HEK293 (cell line): ENCODE measurements at regions not wholly inside any gene's neighbourhood (a gene's known extent, or its start where the extent isn't known, plus 50 kb on each side); places are given as distances from the start of the nearest gene placed in this dataset.

Experiments
- CTCF ChIA-PET: fragments of 350-600 bp; formaldehyde crosslinking; extraction: SDS; loops from one replicate; lab custom pipeline; 2021; ENCODE audit warnings: antibody characterized with exemption; lab: Yijun Ruan, JAX
- POLR2A ChIA-PET: fragments of 300-600 bp; formaldehyde crosslinking; extraction: SDS; loops from one replicate; lab custom pipeline; 2020; ENCODE audit warnings: antibody characterized with exemption, inconsistent platforms; lab: Yijun Ruan, JAX
- H3K27ac ChIP-seq: fragments of 200-500 bp; sonication (Bioruptor generic); 2 replicates; pipeline ENCODE4 v1.5.1; 2014; ENCODE audit warnings: low read depth, low read length, control low read depth, inconsistent platforms; ENCODE audit errors: extremely low read depth
- H3K36me3 ChIP-seq, 2 experiments: fragments of 200-500 bp in 1 of 2; sonication (Bioruptor generic) in 1 of 2; 1 replicate in 1 of 2; 2 replicates in 1 of 2; pipeline ENCODE4 v1.5.1; 2014 to 2017; ENCODE audit warnings: inconsistent platforms in 2 of 2, low read length in 2 of 2; ENCODE audit not compliant: control insufficient read depth in 2 of 2, insufficient read depth in 1 of 2
- H3K4me1 ChIP-seq: fragments of 200-500 bp; sonication (Bioruptor generic); 2 replicates; pipeline ENCODE4 v1.5.1; 2014; ENCODE audit warnings: mild to moderate bottlenecking, low read length, inconsistent platforms; ENCODE audit not compliant: control insufficient read depth, insufficient read depth
- H3K4me3 ChIP-seq: 2 replicates; pipeline ENCODE4 v1.5.1; 2011; ENCODE audit warnings: low read depth, mild to moderate bottlenecking, control low read depth, low read length, moderate library complexity
- H3K9me3 ChIP-seq: fragments of 200-500 bp; sonication (Bioruptor generic); 2 replicates; pipeline ENCODE4 v1.5.1; 2014; ENCODE audit warnings: low read depth, low read length, inconsistent platforms; ENCODE audit not compliant: control insufficient read depth, insufficient read depth
- BCL11A ChIP-seq: fragments of 450-650 bp; formaldehyde crosslinking; IDR thresholded peaks from 2 replicates; pipeline ENCODE4 v1.5.1; 2016; ENCODE audit warnings: low read depth, missing biosample characterization, missing genetic modification characterization
- CTCF ChIP-seq: fragments of 450-650 bp; formaldehyde crosslinking; IDR thresholded peaks from 2 replicates; pipeline ENCODE4 v1.5.1; 2016; ENCODE audit warnings: missing biosample characterization, missing genetic modification characterization
- KLF16 ChIP-seq: fragments of 450-650 bp; formaldehyde crosslinking; IDR thresholded peaks from 2 replicates; pipeline ENCODE4 v1.5.1; 2017; ENCODE audit warnings: missing biosample characterization, missing genetic modification characterization
- MZF1 ChIP-seq: fragments of 450-650 bp; formaldehyde crosslinking; IDR thresholded peaks from 2 replicates; pipeline ENCODE4 v1.5.1; 2017; ENCODE audit warnings: missing biosample characterization, missing genetic modification characterization, borderline replicate concordance
- PRDM10 ChIP-seq: fragments of 450-650 bp; formaldehyde crosslinking; IDR thresholded peaks from 2 replicates; pipeline ENCODE4 v1.5.1; 2016; ENCODE audit warnings: missing biosample characterization, missing genetic modification characterization
- SALL2 ChIP-seq: fragments of 450-650 bp; formaldehyde crosslinking; IDR thresholded peaks from 2 replicates; pipeline ENCODE4 v1.5.0; 2017; ENCODE audit warnings: missing biosample characterization, mild to moderate bottlenecking, missing genetic modification characterization, borderline replicate concordance
- ZNF112 ChIP-seq: fragments of 450-650 bp; formaldehyde crosslinking; IDR thresholded peaks from 2 replicates; pipeline ENCODE4 v1.5.0; 2017; ENCODE audit warnings: missing biosample characterization, missing genetic modification characterization
- ZNF214 ChIP-seq: fragments of 450-650 bp; formaldehyde crosslinking; IDR thresholded peaks from 2 replicates; pipeline ENCODE4 v1.5.1; 2017; ENCODE audit warnings: missing biosample characterization, mild to moderate bottlenecking, missing genetic modification characterization, borderline replicate concordance
- ZNF223 ChIP-seq: fragments of 450-650 bp; formaldehyde crosslinking; IDR thresholded peaks from 2 replicates; pipeline ENCODE4 v1.5.1; 2016; ENCODE audit warnings: missing biosample characterization, missing genetic modification characterization
- ZNF350 ChIP-seq: fragments of 450-650 bp; formaldehyde crosslinking; IDR thresholded peaks from 2 replicates; pipeline ENCODE4 v1.5.0; 2017; ENCODE audit warnings: missing biosample characterization, mild to moderate bottlenecking, missing genetic modification characterization
- ZNF416 ChIP-seq: fragments of 450-650 bp; formaldehyde crosslinking; IDR thresholded peaks from 2 replicates; pipeline ENCODE4 v1.5.1; 2016; ENCODE audit warnings: missing biosample characterization, missing genetic modification characterization
- ZNF501 ChIP-seq: fragments of 450-650 bp; formaldehyde crosslinking; IDR thresholded peaks from 2 replicates; pipeline ENCODE4 v1.5.1; 2016; ENCODE audit warnings: missing biosample characterization, missing genetic modification characterization
- ZNF510 ChIP-seq: fragments of 450-650 bp; formaldehyde crosslinking; IDR thresholded peaks from 2 replicates; pipeline ENCODE4 v1.5.1; 2018; ENCODE audit warnings: mild to moderate bottlenecking, missing genetic modification characterization, missing biosample characterization; ENCODE audit not compliant: insufficient replicate concordance
- ZNF513 ChIP-seq: fragments of 450-650 bp; IDR thresholded peaks from 2 replicates; pipeline ENCODE4 v1.5.1; 2018; ENCODE audit warnings: missing biosample characterization, missing genetic modification characterization
- ZNF521 ChIP-seq: fragments of 450-650 bp; formaldehyde crosslinking; IDR thresholded peaks from 2 replicates; pipeline ENCODE4 v1.5.1; 2017; ENCODE audit warnings: missing biosample characterization, mild to moderate bottlenecking, missing genetic modification characterization
- ZNF561 ChIP-seq: fragments of 450-650 bp; IDR thresholded peaks from 2 replicates; pipeline ENCODE4 v1.5.1; 2018; ENCODE audit warnings: missing biosample characterization, missing genetic modification characterization, borderline replicate concordance
- ZNF596 ChIP-seq: fragments of 450-650 bp; IDR thresholded peaks from 2 replicates; pipeline ENCODE4 v1.5.0; 2018; ENCODE audit warnings: missing biosample characterization, mild to moderate bottlenecking, missing genetic modification characterization, moderate library complexity
- ZNF621 ChIP-seq: fragments of 450-650 bp; formaldehyde crosslinking; IDR thresholded peaks from 2 replicates; pipeline ENCODE4 v1.5.1; 2017; ENCODE audit warnings: missing biosample characterization, missing genetic modification characterization
- ZNF654 ChIP-seq: fragments of 450-650 bp; formaldehyde crosslinking; IDR thresholded peaks from 2 replicates; pipeline ENCODE4 v1.5.1; 2016; ENCODE audit warnings: low read depth, missing biosample characterization, missing genetic modification characterization
- ZNF660 ChIP-seq: fragments of 450-650 bp; IDR thresholded peaks from 2 replicates; pipeline ENCODE4 v1.5.1; 2018; ENCODE audit warnings: missing biosample characterization, mild to moderate bottlenecking, missing genetic modification characterization
- ZNF704 ChIP-seq: fragments of 450-650 bp; formaldehyde crosslinking; IDR thresholded peaks from 2 replicates; pipeline ENCODE4 v1.5.1; 2016; ENCODE audit warnings: missing biosample characterization, missing genetic modification characterization
- ZNF76 ChIP-seq: fragments of 450-650 bp; formaldehyde crosslinking; IDR thresholded peaks from 2 replicates; pipeline ENCODE4; 2016; ENCODE audit warnings: low read depth, missing biosample characterization, missing genetic modification characterization, borderline replicate concordance

- no peak for TF ChIP-seq PRDM10 (tag by site-specific recombination)
- TF ChIP-seq ZNF510 = no peak
- TF ChIP-seq ZNF596 = no peak
- no peak for TF ChIP-seq CTCF (tag by site-specific recombination)
- TF ChIP-seq ZNF654 (tag by site-specific recombination) = no peak
- no peak for TF ChIP-seq ZNF660
- TF ChIP-seq KLF16 (tag by site-specific recombination) = no peak
- no peak for TF ChIP-seq ZNF350
- TF ChIP-seq ZNF501 (tag by site-specific recombination) = no peak
- no peak for TF ChIP-seq MZF1 (tag by site-specific recombination)
Measured at GRCh38 chr22:27685515-27685914, 116.0 kb downstream of the MN1 start (continued).

GRCh38 chr22:27685970-27686369, 115.6 kb downstream of the MN1 start:
- Histone ChIP-seq H3K4me1 (no peaks in the 10 kb centered on the region), H3K27ac (no peak overlapping the region), H3K4me3 (no peak overlapping the region), H3K9me3 (no peaks in the 10 kb centered on the region), H3K36me3 (no peaks in the 10 kb centered on the region)
- POLR2A ChIA-PET = interaction anchor here (1.1 kb wide), 1 partner anchor 15 kb away, joined by 4 read pairs; no protein-coding TSS in a partner anchor
- CTCF ChIA-PET = no interaction called here
- TF ChIP-seq ZNF521 (no peak), ZNF76 (tag by site-specific recombination) (no peak), BCL11A (tag by site-specific recombination) (no peak), ZNF223 (tag by site-specific recombination) (no peak), SALL2 (no peak), ZNF621 (tag by site-specific recombination) (no peak), ZNF704 (tag by site-specific recombination) (no peak), ZNF416 (tag by site-specific recombination) (no peak), ZNF112 (tag by site-specific recombination) (no peak), ZNF214 (no peak), ZNF513 (tag by site-specific recombination) (no peak), ZNF561 (tag by site-specific recombination) (no peak)
